Osteoblast (primary cell): ENCODE measurements at regions not wholly inside any gene's neighbourhood (a gene's known extent, or its start where the extent isn't known, plus 50 kb on each side); places are given as distances from the start of the nearest gene placed in this dataset.

ENCODE experiments used
- DNase-seq: peaks from one replicate; pipeline ENCODE4 v3.0.0; 2011; ENCODE audit warnings: low spot score, mixed read lengths; ENCODE audit not compliant: insufficient read length; ENCODE audit errors: missing footprints
- H2AFZ ChIP-seq: 2 replicates; pipeline ENCODE4 v1.6.0; 2011; ENCODE audit warnings: mild to moderate bottlenecking, low read length
- H3K27ac ChIP-seq: 2 replicates; pipeline ENCODE4 v1.5.1; 2011; ENCODE audit warnings: mild to moderate bottlenecking, low read depth, low read length, moderate library complexity
- H3K27me3 ChIP-seq: 2 replicates; pipeline ENCODE4 v1.6.0; 2012; ENCODE audit warnings: mild to moderate bottlenecking, control low read depth, inconsistent platforms, low read length, moderate library complexity; ENCODE audit not compliant: insufficient read depth
- H3K36me3 ChIP-seq: 2 replicates; pipeline ENCODE4 v1.5.1; 2011; ENCODE audit warnings: mild to moderate bottlenecking, low read length, control low read depth, moderate library complexity; ENCODE audit not compliant: insufficient read depth
- H3K4me1 ChIP-seq: 2 replicates; pipeline ENCODE4 v1.5.1; 2011; ENCODE audit warnings: mild to moderate bottlenecking, low read length, control low read depth, moderate library complexity; ENCODE audit not compliant: insufficient read depth
- H3K4me2 ChIP-seq: 2 replicates; pipeline ENCODE4 v1.6.0; 2011; ENCODE audit warnings: mild to moderate bottlenecking, low read length; ENCODE audit not compliant: insufficient read depth
- H3K4me3 ChIP-seq: fragments of 200-600 bp; sonication (generic); 3 replicates; pipeline ENCODE4 v1.5.1; 2012; ENCODE audit warnings: mild to moderate bottlenecking, low read length, inconsistent platforms; ENCODE audit not compliant: insufficient read depth
- H3K79me2 ChIP-seq: 2 replicates; pipeline ENCODE4 v1.6.0; 2012; ENCODE audit warnings: mild to moderate bottlenecking, low read length, control low read depth, inconsistent platforms; ENCODE audit not compliant: insufficient read depth
- H3K9me3 ChIP-seq: 2 replicates; pipeline ENCODE4 v1.5.1; 2011; ENCODE audit warnings: low read depth, low read length, control low read depth
- H4K20me1 ChIP-seq: 2 replicates; pipeline ENCODE4 v1.6.0; 2012; ENCODE audit warnings: mild to moderate bottlenecking, low read length, control low read depth; ENCODE audit not compliant: insufficient read depth
- CTCF ChIP-seq: IDR thresholded peaks from 2 replicates; pipeline ENCODE4 v1.5.1; 2011; ENCODE audit warnings: mild to moderate bottlenecking, low read depth, low read length, moderate library complexity; ENCODE audit errors: extremely low read depth

- Histone ChIP-seq H3K36me3 (no peaks in the 10 kb centered on the region), H3K27ac (no peak overlapping the region), H3K9me3 (no peaks in the 10 kb centered on the region), H2AFZ (no peak overlapping the region), H3K4me2 (no peak overlapping the region), H4K20me1 (no peaks in the 10 kb centered on the region), H3K4me1 (peaks cover 17% of the 10 kb centered on the region), H3K27me3 (peaks cover 21% of the 10 kb centered on the region), H3K4me3 (no peak overlapping the region), H3K79me2 (no peaks in the 10 kb centered on the region)
- TF ChIP-seq CTCF, result no peak
- DNase-seq, result no peak
Observed at GRCh38 chr3:72595927-72596610, 252.2 kb downstream of the SHQ1 start.

- Histone ChIP-seq H3K27ac (no peak overlapping the region), H3K79me2 (no peaks in the 10 kb centered on the region), H3K27me3 (peaks cover 15% of the 10 kb centered on the region), H3K36me3 (no peaks in the 10 kb centered on the region), H4K20me1 (no peaks in the 10 kb centered on the region), H3K4me2 (no peak overlapping the region), H3K4me3 (no peak overlapping the region), H2AFZ (no peak overlapping the region), H3K4me1 (peaks cover 20% of the 10 kb centered on the region), H3K9me3 (no peaks in the 10 kb centered on the region)
- no peak for TF ChIP-seq CTCF
- no peak for DNase-seq
Observed at GRCh38 chr3:72595376-72595775, 252.9 kb downstream of the SHQ1 start.

DNA sequence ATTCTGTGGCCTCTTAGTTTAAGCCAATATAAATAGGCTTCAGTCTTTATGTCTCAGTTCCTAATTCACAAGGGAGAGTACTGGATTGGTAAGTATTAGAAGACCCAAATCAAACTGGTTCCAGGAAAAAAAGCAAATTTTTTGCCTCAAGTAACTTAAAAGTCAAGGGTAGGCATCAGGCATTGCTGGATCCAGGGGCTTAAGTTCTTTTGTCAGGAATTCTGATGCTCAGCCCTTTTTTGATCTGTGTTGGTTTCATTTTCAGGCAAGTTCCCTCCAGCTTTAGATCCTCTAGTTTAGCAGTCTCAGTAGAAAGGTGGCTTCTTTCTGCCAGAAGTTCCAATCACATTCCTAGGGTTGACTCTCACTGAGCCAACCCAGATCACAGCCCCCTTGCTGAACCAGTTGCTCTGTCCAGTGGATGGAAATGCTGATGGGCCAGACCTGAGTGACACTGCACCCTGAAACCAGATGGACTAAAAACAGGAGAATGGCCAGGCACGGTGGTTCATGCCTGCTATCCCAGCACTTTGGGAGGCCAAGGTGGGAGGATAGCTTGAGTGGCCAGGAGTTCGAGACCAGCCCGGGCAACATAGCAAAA is 253.5 kb downstream of the SHQ1 start:
- Histone ChIP-seq H3K9me3 (no peaks in the 10 kb centered on the region), H3K27ac (no peak overlapping the region), H3K4me3 (no peak overlapping the region), H3K27me3 (peaks cover 8% of the 10 kb centered on the region), H3K4me1 (peaks cover 20% of the 10 kb centered on the region), H3K4me2 (no peak overlapping the region), H2AFZ (no peak overlapping the region), H4K20me1 (no peaks in the 10 kb centered on the region), H3K79me2 (no peaks in the 10 kb centered on the region), H3K36me3 (no peaks in the 10 kb centered on the region)
- TF ChIP-seq CTCF, result no peak
- no peak for DNase-seq

DNA sequence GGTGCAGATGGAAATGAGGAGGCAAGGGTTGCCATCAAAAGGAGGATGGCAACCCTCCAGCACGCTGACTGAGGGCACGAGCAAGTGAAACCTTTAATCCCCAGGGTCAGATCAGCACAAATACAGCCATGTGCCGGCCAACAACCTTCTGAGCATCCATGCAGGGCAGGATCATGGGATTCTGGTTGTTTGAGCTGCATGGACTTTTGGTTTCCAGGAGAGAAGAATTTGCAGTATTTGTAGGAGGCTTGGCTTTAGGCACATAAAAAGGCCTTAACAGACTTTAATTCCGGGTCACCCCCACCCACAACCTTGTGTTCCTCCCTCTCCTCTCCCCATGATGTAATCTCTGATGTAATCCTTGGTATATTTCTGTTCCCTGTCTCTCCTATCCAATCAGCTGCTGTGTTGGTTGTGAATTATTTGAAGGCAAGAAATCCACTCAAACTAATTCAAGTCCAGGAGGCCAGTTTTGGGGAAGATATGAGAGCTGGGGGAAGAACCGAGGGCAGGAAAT is 254.3 kb downstream of the SHQ1 start:
- no peak overlapping the region for H3K4me3 ChIP-seq
- no peak for TF ChIP-seq CTCF
- H4K20me1 ChIP-seq, result no peaks in the 10 kb centered on the region
- DNase-seq, result no peak
- no peak overlapping the region for H3K4me2 ChIP-seq
- H3K27ac ChIP-seq, result no peak overlapping the region
- H2AFZ ChIP-seq, result no peak overlapping the region
- peaks cover 4% of the 10 kb centered on the region for H3K27me3 ChIP-seq
- no peaks in the 10 kb centered on the region for H3K79me2 ChIP-seq
- H3K36me3 ChIP-seq, result no peaks in the 10 kb centered on the region
- peaks cover 20% of the 10 kb centered on the region for H3K4me1 ChIP-seq
- no peaks in the 10 kb centered on the region for H3K9me3 ChIP-seq
